Activated CD8-positive, alpha-beta memory T cell treated with anti-CD3 and anti-CD28 coated beads, Interleukin-2, amount 10 ng/mL, durations not matched to agents 7 days and 5 days (primary cell): ENCODE measurements at regions not wholly inside any gene's neighbourhood (a gene's known extent, or its start where the extent isn't known, plus 50 kb on each side); places are given as distances from the start of the nearest gene placed in this dataset.

Experiments used
- ATAC-seq: fragments of 150-1000 bp; cut with Tn5 transposase; one replicate; pipeline ENCODE4 v1.10.0; 2021; ENCODE audit warnings: moderate library complexity
- CTCF ChIA-PET: fragments of 350-600 bp; sonication (Branson Sonifier 250); formaldehyde crosslinking; loops from one replicate; lab custom pipeline; 2021; ENCODE audit warnings: antibody characterized with exemption; lab: Charles Lee
- DNase-seq: peaks from one replicate; pipeline ENCODE4 v3.0.0-alpha.2; 2020
- H3K27ac Mint-ChIP-seq: one replicate; pipeline ENCODE4 v1.8.0; 2021; ENCODE audit warnings: mild to moderate bottlenecking, mixed read lengths
- H3K27me3 Mint-ChIP-seq: one replicate; pipeline ENCODE4 v1.8.0; 2021; ENCODE audit warnings: mixed read lengths
- H3K36me3 Mint-ChIP-seq: one replicate; pipeline ENCODE4 v1.8.0; 2021; ENCODE audit warnings: mild to moderate bottlenecking, mixed read lengths
- H3K4me1 Mint-ChIP-seq: one replicate; pipeline ENCODE4 v1.8.0; 2021; ENCODE audit warnings: mixed read lengths
- H3K4me3 Mint-ChIP-seq: one replicate; pipeline ENCODE4 v1.8.0; 2021; ENCODE audit warnings: mild to moderate bottlenecking, moderate library complexity, mixed read lengths
- H3K9me3 Mint-ChIP-seq: one replicate; pipeline ENCODE4 v1.8.0; 2022; ENCODE audit warnings: low read depth, mixed read lengths

- DNase-seq, result peak; percentile 73
- Mint-ChIP-seq H3K9me3 (no peaks in the 10 kb centered on the region), H3K4me3 (no peak overlapping the region), H3K27me3 (no peaks in the 10 kb centered on the region), H3K4me1 (peaks cover 47% of the 10 kb centered on the region), H3K36me3 (peaks cover 2% of the 10 kb centered on the region), H3K27ac (peak overlapping the region; percentile 50)
- ATAC-seq, result no peak
- CTCF ChIA-PET, result interaction anchor here (0.5 to 9.7 kb wide), 11 partner anchors 11 to 724 kb away, joined by 3 to 162 read pairs (median 3); partner anchors contain the start of gene UBL3
Observed at GRCh38 chr13:29937841-29938240, 87.4 kb upstream of the UBL3 start.

GRCh38 chr13:29937379-29937778 lies 87.0 kb upstream of the UBL3 start:
- Mint-ChIP-seq H3K27ac (peak overlapping the region; percentile 92), H3K27me3 (no peaks in the 10 kb centered on the region), H3K4me3 (peak overlapping the region; percentile 81), H3K36me3 (peaks cover 2% of the 10 kb centered on the region), H3K9me3 (no peaks in the 10 kb centered on the region), H3K4me1 (peaks cover 47% of the 10 kb centered on the region)
- ATAC-seq (no peak), DNase-seq (no peak)
- CTCF ChIA-PET, result interaction anchor here (0.7 to 9.7 kb wide), 13 partner anchors 11 to 185 kb away, joined by 3 to 162 read pairs (median 3); partner anchors contain the start of gene UBL3

- H3K9me3 Mint-ChIP-seq, result no peaks in the 10 kb centered on the region
- peak overlapping the region; percentile 92 for H3K27ac Mint-ChIP-seq
- ATAC-seq (no peak), DNase-seq (no peak)
- CTCF ChIA-PET, result interaction anchor here (0.7 to 9.7 kb wide), 13 partner anchors 11 to 185 kb away, joined by 3 to 162 read pairs (median 4); partner anchors contain the start of gene UBL3
- H3K27me3 Mint-ChIP-seq, result no peaks in the 10 kb centered on the region
- H3K4me3 Mint-ChIP-seq, result peak overlapping the region; percentile 81
- H3K36me3 Mint-ChIP-seq, result peaks cover 2% of the 10 kb centered on the region
- peaks cover 47% of the 10 kb centered on the region for H3K4me1 Mint-ChIP-seq
Observed at GRCh38 chr13:29936956-29937355, 86.5 kb upstream of the UBL3 start.

- no peaks in the 10 kb centered on the region for H3K27me3 Mint-ChIP-seq
- H3K36me3 Mint-ChIP-seq, result peaks cover 2% of the 10 kb centered on the region
- H3K4me3 Mint-ChIP-seq, result peak overlapping the region; percentile 81
- DNase-seq (no peak), ATAC-seq (peak; percentile 5)
- H3K27ac Mint-ChIP-seq, result peak overlapping the region; percentile 92
- no peaks in the 10 kb centered on the region for H3K9me3 Mint-ChIP-seq
- H3K4me1 Mint-ChIP-seq, result peaks cover 47% of the 10 kb centered on the region
- CTCF ChIA-PET, result interaction anchor here (0.7 to 9.7 kb wide), 23 partner anchors 8 to 186 kb away, joined by 3 to 162 read pairs (median 4); partner anchors contain the start of gene UBL3
Observed at GRCh38 chr13:29936051-29936813, 85.8 kb upstream of the UBL3 start.

- no peaks in the 10 kb centered on the region for H3K9me3 Mint-ChIP-seq
- peak overlapping the region; percentile 81 for H3K4me3 Mint-ChIP-seq
- DNase-seq (peak; percentile 96), ATAC-seq (peak; percentile 90)
- peak overlapping the region; percentile 92 for H3K27ac Mint-ChIP-seq
- CTCF ChIA-PET, result interaction anchor here (0.9 to 9.7 kb wide), 20 partner anchors 9 to 187 kb away, joined by 3 to 162 read pairs (median 4); partner anchors contain the start of gene UBL3
- peaks cover 47% of the 10 kb centered on the region for H3K4me1 Mint-ChIP-seq
- H3K27me3 Mint-ChIP-seq, result no peaks in the 10 kb centered on the region
- peaks cover 2% of the 10 kb centered on the region for H3K36me3 Mint-ChIP-seq
Observed at GRCh38 chr13:29935309-29935981, 85.0 kb upstream of the UBL3 start.

GRCh38 chr13:29934531-29935308 lies 84.3 kb upstream of the UBL3 start:
- peak; percentile 18 for ATAC-seq
- CTCF ChIA-PET, result interaction anchor here (0.9 to 9.7 kb wide), 14 partner anchors 10 to 185 kb away, joined by 3 to 162 read pairs (median 4); partner anchors contain the start of gene UBL3
- peaks cover 47% of the 10 kb centered on the region for H3K4me1 Mint-ChIP-seq
- H3K27me3 Mint-ChIP-seq, result no peaks in the 10 kb centered on the region
- DNase-seq, result peak; percentile 73
- no peaks in the 10 kb centered on the region for H3K9me3 Mint-ChIP-seq
- peak overlapping the region; percentile 81 for H3K4me3 Mint-ChIP-seq
- H3K27ac Mint-ChIP-seq, result peak overlapping the region; percentile 92
- H3K36me3 Mint-ChIP-seq, result peaks cover 2% of the 10 kb centered on the region

GRCh38 chr13:29933401-29933800 lies 83.0 kb upstream of the UBL3 start:
- Mint-ChIP-seq H3K9me3 (no peaks in the 10 kb centered on the region), H3K4me3 (no peak overlapping the region), H3K36me3 (peaks cover 2% of the 10 kb centered on the region), H3K4me1 (peaks cover 46% of the 10 kb centered on the region), H3K27me3 (peaks cover 2% of the 10 kb centered on the region), H3K27ac (no peak overlapping the region)
- CTCF ChIA-PET, result interaction anchor here (1.0 to 4.1 kb wide), 2 partner anchors 9 to 11 kb away, joined by 3 to 41 read pairs; no protein-coding TSS in a partner anchor
- no peak for DNase-seq
- ATAC-seq, result no peak

- H3K9me3 Mint-ChIP-seq, result no peaks in the 10 kb centered on the region
- no peaks in the 10 kb centered on the region for H3K36me3 Mint-ChIP-seq
- no peak overlapping the region for H3K4me3 Mint-ChIP-seq
- DNase-seq, result no peak
- peaks cover 29% of the 10 kb centered on the region for H3K4me1 Mint-ChIP-seq
- CTCF ChIA-PET, result interaction anchor here (0.7 to 1.3 kb wide), 3 partner anchors 8 to 45 kb away, joined by 3 to 5 read pairs (median 4); no protein-coding TSS in a partner anchor
- no peak for ATAC-seq
- peaks cover 2% of the 10 kb centered on the region for H3K27me3 Mint-ChIP-seq
- no peak overlapping the region for H3K27ac Mint-ChIP-seq
Observed at GRCh38 chr13:29931696-29932095, 81.3 kb upstream of the UBL3 start.

- Mint-ChIP-seq H3K27ac (no peak overlapping the region), H3K36me3 (no peaks in the 10 kb centered on the region), H3K4me3 (no peak overlapping the region), H3K27me3 (peaks cover 2% of the 10 kb centered on the region), H3K9me3 (no peaks in the 10 kb centered on the region), H3K4me1 (peaks cover 19% of the 10 kb centered on the region)
- CTCF ChIA-PET, result interaction anchor here (1.0 kb wide), 1 partner anchor 10 kb away, joined by 4 read pairs; no protein-coding TSS in a partner anchor
- ATAC-seq (no peak), DNase-seq (no peak)
Observed at GRCh38 chr13:29929062-29929847, 78.8 kb upstream of the UBL3 start.

- Mint-ChIP-seq H3K27ac (peak overlapping the region; percentile 11), H3K9me3 (no peaks in the 10 kb centered on the region), H3K36me3 (no peaks in the 10 kb centered on the region), H3K27me3 (peaks cover 2% of the 10 kb centered on the region), H3K4me3 (no peak overlapping the region), H3K4me1 (peaks cover 28% of the 10 kb centered on the region)
- DNase-seq, result no peak
- CTCF ChIA-PET, result interaction anchor here (1.9 to 3.2 kb wide), 2 partner anchors 9 to 81 kb away, joined by 6 to 41 read pairs; no protein-coding TSS in a partner anchor
- no peak for ATAC-seq
Observed at GRCh38 chr13:29926098-29926476, 75.7 kb upstream of the UBL3 start.

GRCh38 chr13:29925457-29926097 lies 75.2 kb upstream of the UBL3 start:
- no peak overlapping the region for H3K4me3 Mint-ChIP-seq
- ATAC-seq (no peak), DNase-seq (no peak)
- CTCF ChIA-PET, result interaction anchor here (1.5 to 3.2 kb wide), 4 partner anchors 10 to 188 kb away, joined by 6 to 41 read pairs (median 8); no protein-coding TSS in a partner anchor
- no peaks in the 10 kb centered on the region for H3K36me3 Mint-ChIP-seq
- H3K27me3 Mint-ChIP-seq, result peaks cover 2% of the 10 kb centered on the region
- no peaks in the 10 kb centered on the region for H3K9me3 Mint-ChIP-seq
- H3K4me1 Mint-ChIP-seq, result peaks cover 28% of the 10 kb centered on the region
- H3K27ac Mint-ChIP-seq, result no peak overlapping the region
